ENCODE measurements at regions not wholly inside any gene's neighbourhood (a gene's known extent, or its start where the extent isn't known, plus 50 kb on each side); places are given as distances from the start of the nearest gene placed in this dataset.

DNA sequence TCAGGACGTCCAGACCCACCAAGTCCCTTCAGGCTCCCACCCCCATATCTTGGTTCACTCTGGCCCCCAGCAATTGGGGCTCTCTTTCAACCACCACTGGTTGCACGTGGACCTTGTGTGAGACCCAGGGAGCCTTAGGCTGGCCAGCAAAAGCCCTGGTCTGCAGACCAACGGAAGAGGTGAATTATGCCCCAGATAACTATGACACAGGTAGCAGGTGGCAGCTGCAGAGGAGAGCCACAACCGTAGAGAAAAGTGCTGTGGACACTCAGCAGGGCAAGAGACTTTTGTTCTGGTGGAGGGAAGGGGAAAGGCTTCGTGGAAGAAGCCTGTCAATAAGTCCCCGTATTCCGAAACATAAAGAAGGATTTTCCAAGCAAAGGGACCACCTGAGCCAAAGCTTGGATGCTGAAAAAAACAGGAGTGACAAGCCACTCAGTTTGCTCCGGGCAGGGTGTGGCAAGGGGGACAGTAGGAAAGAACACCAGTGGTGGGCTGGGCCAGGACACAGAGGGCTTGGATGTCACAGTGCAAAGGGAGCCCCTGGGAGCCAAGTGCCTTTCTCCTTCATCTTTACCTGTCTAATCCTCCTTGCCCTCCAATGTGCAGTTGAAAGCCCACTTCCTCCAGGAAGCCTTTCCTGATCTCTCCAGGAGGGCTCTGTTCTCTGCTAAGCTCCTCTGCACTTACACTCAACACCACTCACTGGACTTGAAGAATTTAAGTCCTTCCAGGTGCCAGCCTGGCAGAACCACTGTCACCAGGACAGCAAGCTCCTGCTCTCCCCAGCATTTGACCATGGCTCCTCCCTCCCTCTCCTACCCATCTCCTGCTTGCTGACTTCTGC, 264.7 kb downstream of the BUD13 start:
- Mint-ChIP-seq H3K9me3 (no peaks in the 10 kb centered on the region), H3K4me3 (no peak overlapping the region), H3K27ac (no peak overlapping the region), H3K4me1 (no peaks in the 10 kb centered on the region), H3K36me3 (no peaks in the 10 kb centered on the region), H3K27me3 (peaks cover 21% of the 10 kb centered on the region)

GRCh38 chr11:116507016-116507415, 265.8 kb downstream of the BUD13 start:
- Mint-ChIP-seq H3K27ac (no peak overlapping the region), H3K27me3 (peaks cover 21% of the 10 kb centered on the region), H3K9me3 (no peaks in the 10 kb centered on the region), H3K36me3 (no peaks in the 10 kb centered on the region), H3K4me1 (no peaks in the 10 kb centered on the region), H3K4me3 (no peak overlapping the region)

DNA sequence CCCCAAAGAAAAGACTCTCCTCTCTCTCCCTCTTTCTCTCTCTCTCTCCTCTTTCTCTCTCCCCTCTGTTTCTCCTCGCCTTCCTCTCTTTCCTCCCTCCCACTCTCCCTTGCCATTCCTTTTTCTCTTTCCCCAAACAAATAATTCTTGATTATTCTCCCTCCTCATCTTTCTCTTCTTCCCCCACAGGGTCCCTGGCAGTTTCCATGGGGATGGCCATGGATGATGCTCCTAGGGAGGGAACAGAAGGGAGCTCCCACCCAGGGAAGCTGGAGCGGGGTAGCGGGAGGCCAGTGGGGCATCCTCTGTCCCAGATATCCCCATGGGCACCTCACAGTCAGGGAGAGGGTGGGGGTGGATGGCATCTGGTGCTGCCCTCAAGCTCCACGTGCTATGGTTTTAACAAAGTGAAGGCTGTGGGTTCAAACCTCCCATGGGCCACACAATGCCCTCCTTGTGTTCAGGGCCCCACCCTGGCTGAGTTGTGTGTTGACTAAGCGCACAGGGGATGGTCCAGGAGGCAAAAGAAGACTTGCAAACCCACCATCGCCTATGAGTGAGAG, 266.4 kb downstream of the BUD13 start:
- no peaks in the 10 kb centered on the region for H3K36me3 Mint-ChIP-seq
- H3K27ac Mint-ChIP-seq, result no peak overlapping the region
- no peaks in the 10 kb centered on the region for H3K4me1 Mint-ChIP-seq
- H3K4me3 Mint-ChIP-seq, result no peak overlapping the region
- H3K9me3 Mint-ChIP-seq, result no peaks in the 10 kb centered on the region
- H3K27me3 Mint-ChIP-seq, result peaks cover 26% of the 10 kb centered on the region

GRCh38 chr11:116505298-116506262, 267.2 kb downstream of the BUD13 start:
- Mint-ChIP-seq H3K4me3 (no peak overlapping the region), H3K36me3 (no peaks in the 10 kb centered on the region), H3K27ac (no peak overlapping the region), H3K27me3 (peaks cover 29% of the 10 kb centered on the region), H3K4me1 (no peaks in the 10 kb centered on the region), H3K9me3 (no peaks in the 10 kb centered on the region)

- Mint-ChIP-seq H3K4me1 (no peaks in the 10 kb centered on the region), H3K27me3 (peaks cover 29% of the 10 kb centered on the region), H3K27ac (no peak overlapping the region), H3K4me3 (no peak overlapping the region), H3K36me3 (no peaks in the 10 kb centered on the region), H3K9me3 (no peaks in the 10 kb centered on the region)
These were observed 268.1 kb downstream of the BUD13 start for GRCh38 chr11:116504541-116505297.

DNA sequence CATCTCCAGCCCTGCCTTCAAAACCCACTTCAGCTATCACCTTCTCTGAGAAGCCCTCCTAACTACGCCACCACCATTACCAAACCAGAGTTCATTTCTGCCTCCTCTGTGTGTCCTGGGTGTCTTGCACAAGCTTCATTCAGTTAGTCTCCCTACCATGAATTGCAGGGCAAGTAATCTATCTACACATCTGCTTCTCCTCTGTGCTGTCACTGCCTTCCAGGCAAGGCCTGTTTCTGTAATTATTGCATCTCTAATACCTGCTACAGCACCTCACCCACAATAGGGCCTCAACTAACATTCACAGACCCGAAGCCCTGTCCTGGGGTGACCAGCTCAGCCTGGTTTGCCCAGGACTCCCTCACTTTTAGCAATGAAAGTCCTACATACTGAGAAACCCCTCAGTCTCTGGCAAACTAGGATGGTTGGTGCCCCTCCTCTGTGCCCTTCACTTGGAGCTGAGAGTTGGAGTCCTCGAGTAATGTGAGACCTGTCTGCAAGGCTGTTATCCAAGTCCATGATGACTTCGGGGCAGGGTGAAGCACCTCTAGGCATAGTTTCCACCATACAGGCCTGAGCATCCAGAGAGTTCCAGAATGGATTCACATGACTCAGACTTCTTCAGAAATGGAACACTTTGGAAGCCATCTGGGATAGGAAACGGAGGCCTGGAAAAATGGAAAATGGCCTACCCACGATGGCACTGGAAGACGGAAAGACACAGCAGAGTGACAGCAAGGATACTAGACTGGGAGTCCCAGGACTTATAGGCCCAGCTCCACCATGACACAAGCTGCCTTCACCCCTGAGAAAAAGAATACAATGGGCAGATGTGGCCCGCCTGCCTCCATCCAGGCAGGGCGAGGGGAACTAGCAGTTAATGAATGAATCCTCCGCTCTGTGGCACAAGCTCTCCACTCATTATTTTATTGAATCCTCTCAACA, 269.3 kb downstream of the BUD13 start:
- Mint-ChIP-seq H3K9me3 (no peaks in the 10 kb centered on the region), H3K27me3 (peaks cover 27% of the 10 kb centered on the region), H3K36me3 (no peaks in the 10 kb centered on the region), H3K4me1 (no peaks in the 10 kb centered on the region), H3K27ac (no peak overlapping the region), H3K4me3 (no peak overlapping the region)

GRCh38 chr11:116502641-116503061, 270.1 kb downstream of the BUD13 start:
- H3K9me3 Mint-ChIP-seq, result no peaks in the 10 kb centered on the region
- no peak overlapping the region for H3K4me3 Mint-ChIP-seq
- peaks cover 27% of the 10 kb centered on the region for H3K27me3 Mint-ChIP-seq
- no peaks in the 10 kb centered on the region for H3K4me1 Mint-ChIP-seq
- no peak overlapping the region for H3K27ac Mint-ChIP-seq
- no peaks in the 10 kb centered on the region for H3K36me3 Mint-ChIP-seq

DNA sequence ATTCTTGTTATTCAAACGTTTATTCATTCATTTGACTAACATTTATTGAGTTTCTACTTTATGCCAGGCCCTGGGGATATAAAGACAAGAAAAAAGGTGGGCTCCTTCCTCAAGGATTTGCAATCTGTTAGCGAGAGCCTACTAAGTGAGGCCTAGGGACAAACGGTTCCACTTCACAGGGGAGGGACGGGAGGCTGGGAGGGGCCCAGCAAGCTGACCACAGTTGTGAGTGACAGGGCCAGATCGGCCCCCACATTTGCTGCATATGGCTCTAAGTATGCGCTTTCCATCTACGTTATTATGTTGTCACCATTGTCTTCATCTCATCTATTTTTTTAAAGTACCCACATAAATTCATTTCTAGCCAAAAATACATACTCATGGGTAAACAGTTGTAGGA, 271.1 kb downstream of the BUD13 start:
- Mint-ChIP-seq H3K4me1 (no peaks in the 10 kb centered on the region), H3K4me3 (no peak overlapping the region), H3K27ac (no peak overlapping the region)

DNA sequence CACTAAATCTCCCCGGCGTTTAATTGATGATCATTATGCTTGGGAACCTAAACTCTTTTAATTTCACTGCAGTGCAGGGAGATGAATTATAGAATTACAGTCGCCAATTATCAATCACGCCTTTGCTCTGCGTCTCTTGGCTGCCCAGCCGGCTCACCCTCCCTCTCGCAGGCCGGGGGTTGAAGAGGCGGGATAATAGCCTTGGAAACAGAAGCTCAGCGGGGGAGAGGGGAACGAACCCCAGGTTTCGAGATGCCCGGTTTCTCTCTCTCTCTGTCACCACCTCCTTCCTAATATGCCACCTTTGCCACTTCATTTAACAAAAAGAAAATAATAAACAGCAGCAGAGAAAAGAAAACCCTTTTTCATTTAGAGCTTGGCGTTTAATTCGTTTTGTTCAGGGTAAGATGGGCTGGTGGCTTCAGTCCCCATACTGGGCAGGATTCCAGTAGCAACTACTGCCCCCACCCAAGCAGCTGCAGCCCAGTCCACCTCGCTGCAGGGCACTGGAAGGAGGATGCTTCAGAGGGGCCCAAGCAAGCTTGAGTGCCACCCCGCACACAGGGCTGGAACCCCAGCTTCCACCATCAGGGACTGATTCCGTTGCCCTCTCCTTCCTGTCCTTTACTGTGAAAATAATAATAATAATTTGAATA, 271.7 kb downstream of the BUD13 start:
- no peaks in the 10 kb centered on the region for H3K4me1 Mint-ChIP-seq
- no peak overlapping the region for H3K4me3 Mint-ChIP-seq
- no peak overlapping the region for H3K27ac Mint-ChIP-seq
- H3K9me3 Mint-ChIP-seq, result no peaks in the 10 kb centered on the region
- no peaks in the 10 kb centered on the region for H3K36me3 Mint-ChIP-seq
- peaks cover 22% of the 10 kb centered on the region for H3K27me3 Mint-ChIP-seq

More for the DNA sequence above, 271.1 kb downstream of the BUD13 start:
- H3K9me3 Mint-ChIP-seq, result no peaks in the 10 kb centered on the region
- peaks cover 25% of the 10 kb centered on the region for H3K27me3 Mint-ChIP-seq
- H3K36me3 Mint-ChIP-seq, result no peaks in the 10 kb centered on the region

DNA sequence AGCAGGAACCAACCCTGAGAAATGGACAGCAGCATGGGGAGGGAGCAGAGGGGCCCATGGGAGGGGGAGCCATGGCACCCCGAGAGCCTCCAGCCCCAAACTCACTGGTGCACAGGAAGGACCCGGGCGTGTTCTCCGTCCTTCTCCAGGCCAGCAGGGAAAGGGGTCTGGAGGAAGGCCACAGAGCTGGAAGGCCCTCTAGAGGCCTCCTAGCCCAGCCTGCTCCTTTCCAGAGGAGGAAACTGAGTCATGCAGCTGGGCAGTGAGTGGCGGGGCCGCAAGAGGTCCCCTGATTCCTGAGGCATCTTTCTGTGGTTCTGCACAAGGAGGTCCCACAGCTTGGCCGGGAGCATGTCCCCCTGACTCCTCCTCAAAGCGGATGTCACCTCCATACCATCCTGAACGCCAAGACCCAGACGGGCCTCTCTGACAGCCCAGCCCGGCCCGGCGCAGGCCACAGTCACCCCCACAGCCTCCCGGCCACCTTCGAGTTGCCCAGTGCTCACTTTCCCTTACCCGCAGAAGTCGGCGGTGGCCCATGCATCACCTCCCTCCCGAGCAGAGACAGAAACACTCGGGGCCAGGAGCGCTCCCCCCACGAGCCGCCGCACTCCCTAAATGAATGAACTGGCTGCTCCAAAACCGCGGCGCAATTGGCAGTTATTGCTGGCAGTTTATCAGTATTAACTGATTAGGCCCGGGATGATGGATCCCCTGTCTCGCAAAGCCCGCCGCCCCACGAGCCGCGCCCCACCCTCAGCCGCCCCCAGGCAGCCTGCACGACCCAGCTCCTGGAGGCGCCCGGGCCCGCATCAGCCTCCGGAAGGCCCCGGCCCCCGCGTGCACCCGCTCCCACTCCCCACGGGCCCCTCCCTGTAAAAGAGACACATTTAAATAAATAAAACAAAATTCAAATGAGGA, 272.5 kb downstream of the BUD13 start:
- H3K36me3 Mint-ChIP-seq, result no peaks in the 10 kb centered on the region
- no peaks in the 10 kb centered on the region for H3K4me1 Mint-ChIP-seq
- no peaks in the 10 kb centered on the region for H3K9me3 Mint-ChIP-seq
- peaks cover 20% of the 10 kb centered on the region for H3K27me3 Mint-ChIP-seq
- H3K4me3 Mint-ChIP-seq, result no peak overlapping the region
- no peak overlapping the region for H3K27ac Mint-ChIP-seq

DNA sequence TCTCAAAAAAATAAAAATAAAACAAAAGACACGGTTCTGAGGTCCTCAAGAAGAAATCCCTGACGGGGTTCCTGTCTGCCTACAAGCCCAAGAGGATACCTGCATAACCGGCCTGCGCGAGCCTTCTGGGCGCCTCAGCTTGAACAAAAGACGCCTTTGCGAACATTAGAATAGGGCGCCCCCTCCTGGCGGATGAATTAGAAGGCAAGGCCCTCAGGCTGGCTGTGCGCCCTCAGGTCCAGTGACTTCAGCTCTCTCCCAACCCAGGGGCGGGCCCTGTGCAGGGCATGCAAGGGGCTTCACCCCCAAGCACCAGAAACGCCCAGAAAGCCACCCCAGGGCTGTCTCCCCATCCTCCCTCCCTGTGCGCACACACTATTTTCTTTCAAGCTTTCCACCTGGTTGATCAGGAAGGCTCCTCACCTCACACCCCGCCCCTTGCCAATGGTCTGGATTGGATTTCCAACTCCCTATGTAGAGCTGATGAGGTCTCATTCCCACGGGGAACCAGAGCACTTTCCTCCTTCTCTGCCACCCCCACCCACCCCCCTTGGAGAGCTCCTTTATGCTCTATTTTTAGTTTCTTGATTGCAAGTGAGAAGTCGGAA, 273.3 kb downstream of the BUD13 start:
- Mint-ChIP-seq H3K4me3 (no peak overlapping the region), H3K4me1 (no peaks in the 10 kb centered on the region), H3K27ac (no peak overlapping the region), H3K27me3 (peaks cover 20% of the 10 kb centered on the region), H3K9me3 (no peaks in the 10 kb centered on the region), H3K36me3 (no peaks in the 10 kb centered on the region)

- Mint-ChIP-seq H3K4me1 (no peaks in the 10 kb centered on the region), H3K4me3 (no peak overlapping the region)
These were observed 274.6 kb downstream of the BUD13 start for GRCh38 chr11:116498161-116498560.

GRCh38 chr11:116492600-116492999, 280.2 kb downstream of the BUD13 start:
- H3K27me3 Mint-ChIP-seq, result peaks cover 8% of the 10 kb centered on the region
- H3K27ac Mint-ChIP-seq, result no peak overlapping the region
- no peaks in the 10 kb centered on the region for H3K36me3 Mint-ChIP-seq
- H3K9me3 Mint-ChIP-seq, result no peaks in the 10 kb centered on the region
- no peak overlapping the region for H3K4me3 Mint-ChIP-seq
- no peaks in the 10 kb centered on the region for H3K4me1 Mint-ChIP-seq

More at GRCh38 chr11:116498161-116498560, 274.6 kb downstream of the BUD13 start:
- peaks cover 15% of the 10 kb centered on the region for H3K27me3 Mint-ChIP-seq
- no peak overlapping the region for H3K27ac Mint-ChIP-seq
- no peaks in the 10 kb centered on the region for H3K9me3 Mint-ChIP-seq
- no peaks in the 10 kb centered on the region for H3K36me3 Mint-ChIP-seq

Measured in activated naive CD4-positive, alpha-beta T cell treated with anti-CD3 and anti-CD28 coated beads, Interleukin-2, amount 50 U/mL, for 24 hours (primary cell).